HCT116 (cell line): ENCODE measurements at regions not wholly inside any gene's neighbourhood (a gene's known extent, or its start where the extent isn't known, plus 50 kb on each side); places are given as distances from the start of the nearest gene placed in this dataset.

ENCODE experiments used
- ATAC-seq: fragments of 200-7000 bp; cut with Tn5 transposase; 2 replicates; pipeline ENCODE4 v1.9.1; 2020; ENCODE audit warnings: mild to moderate bottlenecking, moderate library complexity
- BruUV-seq: library from RNA; stranded (reverse); fragments of 400-500 nt; replicated peaks from 2 replicates; lab custom pipeline; 2021; lab: Mats Ljungman, UMichigan
- CTCF ChIA-PET: fragments of 300-600 bp; sonication (Branson Sonifier 250); formaldehyde crosslinking; loops from one replicate; lab custom pipeline; 2021; ENCODE audit warnings: antibody characterized with exemption; lab: Charles Lee
- POLR2A ChIA-PET: fragments of 300-600, 350-600 bp; sonication (Branson Sonifier 250); formaldehyde crosslinking; loops from one replicate; lab custom pipeline; 2021; ENCODE audit warnings: antibody characterized with exemption; lab: Charles Lee
- RAD21 ChIA-PET, 2 experiments: fragments of 300-600 bp; sonication (Branson Sonifier 250); formaldehyde crosslinking; loops; one replicate each; lab custom pipeline; 2023; ENCODE audit warnings: low total read pairs in 2 of 2; ENCODE audit not compliant: uncharacterized antibody in 2 of 2, unreplicated experiment in 2 of 2, low non-redundant PET in 1 of 2; lab: Charles Lee
- DNase-seq: peaks from one replicate; pipeline ENCODE4 v3.0.0-alpha.2; 2010; ENCODE audit warnings: low read depth, low spot score
- H2AFZ ChIP-seq: fragments of 200-600 bp; shearing (Covaris generic), sonication (generic); 2 replicates; pipeline ENCODE4 v1.6.1; 2017; ENCODE audit warnings: low read depth, mixed run types, mixed read lengths, antibody characterized with exemption, low read length; ENCODE audit not compliant: poor library complexity, severe bottlenecking
- H3K27ac ChIP-seq: 2 replicates; pipeline ENCODE4 v1.5.1; 2012; ENCODE audit warnings: low read depth, low read length
- H3K27me3 ChIP-seq: fragments of 200-600 bp; sonication (generic); 2 replicates; pipeline ENCODE4 v1.6.1; 2016; ENCODE audit warnings: mixed run types, low read length, mixed read lengths; ENCODE audit not compliant: insufficient read depth
- H3K36me3 ChIP-seq, 2 experiments: fragments of 200-500 bp in 1 of 2; fragments of 200-600 bp in 1 of 2; sonication (Bioruptor generic) in 1 of 2; sonication (generic) in 1 of 2; 2 replicates each; pipeline versions ENCODE4 v1.5.1 to v1.6.1; 2014 to 2016; ENCODE audit warnings: low read length in 2 of 2, inconsistent platforms in 1 of 2, mixed read lengths in 1 of 2, mixed run types in 1 of 2; ENCODE audit not compliant: insufficient read depth in 2 of 2, control insufficient read depth in 1 of 2
- H3K4me1 ChIP-seq, 2 experiments: fragments of 200-600 bp in 1 of 2; sonication (generic) in 1 of 2; 2 replicates each; pipeline versions ENCODE4 v1.5.1 to v1.6.1; 2012 to 2017; ENCODE audit warnings: low read length in 2 of 2, inconsistent platforms in 1 of 2, mild to moderate bottlenecking in 1 of 2, mixed read lengths in 1 of 2, mixed run types in 1 of 2, moderate library complexity in 1 of 2; ENCODE audit not compliant: insufficient read depth in 2 of 2, control insufficient read depth in 1 of 2
- H3K4me2 ChIP-seq: fragments of 200-600 bp; sonication (generic); 2 replicates; pipeline ENCODE4 v1.6.1; 2017; ENCODE audit warnings: mixed run types, low read length, mixed read lengths
- H3K4me3 ChIP-seq, 2 experiments: fragments of 200-600 bp in 1 of 2; sonication (generic) in 1 of 2; replicated peaks in 1 of 2; 2 replicates each; pipeline ENCODE4 v1.5.1; 2011 to 2016; ENCODE audit warnings: low read length in 2 of 2, control low read depth in 1 of 2, low read depth in 1 of 2, mild to moderate bottlenecking in 1 of 2, mixed read lengths in 1 of 2, mixed run types in 1 of 2
- H3K79me2 ChIP-seq: fragments of 200-600 bp; sonication (generic); 2 replicates; pipeline ENCODE4 v1.6.1; 2017; ENCODE audit warnings: mild to moderate bottlenecking, mixed run types, low read length, moderate library complexity, mixed read lengths; ENCODE audit not compliant: insufficient read depth
- H3K9ac ChIP-seq: fragments of 200-600 bp; sonication (generic); 2 replicates; pipeline ENCODE4 v1.6.1; 2016; ENCODE audit warnings: low read length, mixed read lengths
- H3K9me2 ChIP-seq: fragments of 200-600 bp; sonication (generic), shearing (Covaris generic); 2 replicates; pipeline ENCODE4 v1.6.1; 2017; ENCODE audit warnings: mixed run types, mild to moderate bottlenecking, moderate library complexity; ENCODE audit not compliant: insufficient read depth
- H3K9me3 ChIP-seq, 2 experiments: fragments of 200-500 bp in 1 of 2; fragments of 200-600 bp in 1 of 2; sonication (Bioruptor generic) in 1 of 2; sonication (generic) in 1 of 2; 2 replicates each; pipeline ENCODE4 v1.6.1; 2014 to 2017; ENCODE audit warnings: low read length in 2 of 2, mixed read lengths in 2 of 2, inconsistent platforms in 1 of 2, low read depth in 1 of 2, mild to moderate bottlenecking in 1 of 2, mixed run types in 1 of 2, moderate library complexity in 1 of 2; ENCODE audit not compliant: control insufficient read depth in 1 of 2, insufficient read depth in 1 of 2
- H4K20me1 ChIP-seq: fragments of 200-600 bp; sonication (generic), shearing (Covaris generic); 2 replicates; pipeline ENCODE4 v1.6.1; 2017; ENCODE audit warnings: mixed run types, mild to moderate bottlenecking, moderate library complexity; ENCODE audit not compliant: insufficient read depth
- EZH2phosphoT487 ChIP-seq: fragments of 200-600 bp; IDR thresholded peaks from 2 replicates; pipeline ENCODE4 v1.6.1; 2018; ENCODE audit warnings: antibody characterized with exemption, borderline replicate concordance
- JUND ChIP-seq: IDR thresholded peaks from 2 replicates; pipeline ENCODE4 v1.6.1; 2012
- POLR2A ChIP-seq: IDR thresholded peaks from 2 replicates; pipeline ENCODE4 v1.7.0; 2011; ENCODE audit warnings: borderline replicate concordance; ENCODE audit not compliant: insufficient read depth, insufficient read length; ENCODE audit errors: extremely low read depth
- POLR2AphosphoS5 ChIP-seq: IDR thresholded peaks from 2 replicates; pipeline ENCODE4 v1.6.1; 2011; ENCODE audit warnings: mild to moderate bottlenecking, low read depth, low read length, moderate library complexity
- SRF ChIP-seq: IDR thresholded peaks from 2 replicates; pipeline ENCODE4 v1.6.1; 2012; ENCODE audit warnings: low read depth
- ZBTB33 ChIP-seq: IDR thresholded peaks from 2 replicates; pipeline ENCODE4 v1.6.1; 2011; ENCODE audit warnings: mild to moderate bottlenecking, low read length, moderate library complexity; ENCODE audit not compliant: insufficient replicate concordance; ENCODE audit errors: extremely low read depth
- ZNF274 ChIP-seq: fragments of 200-500 bp; sonication (Bioruptor generic); IDR thresholded peaks from 2 replicates; pipeline ENCODE4 v1.6.1; 2014; ENCODE audit warnings: mild to moderate bottlenecking, low read depth, low read length, inconsistent platforms
- intact Hi-C: fragments of 100-400 bp; cut with micrococcal nuclease; formaldehyde crosslinking; loops from 2 replicates; pipeline ENCODE4 v1.10.0; 2022
- TF ChIP-seq, protein P1 (sequence below): IDR thresholded peaks from 2 replicates; pipeline ENCODE4 v1.6.1; 2012

- no peaks in the 10 kb centered on the region for H4K20me1 ChIP-seq
- H3K27me3 ChIP-seq: no peaks in the 10 kb centered on the region
- H3K4me2 ChIP-seq: no peak overlapping the region
- ATAC-seq (no peak), DNase-seq (no peak)
- no peak overlapping the region for H3K27ac ChIP-seq
- no TSS peak for BruUV-seq
- no peak overlapping the region for H3K9ac ChIP-seq
- TF ChIP-seq POLR2A: no peak
- TF ChIP-seq POLR2AphosphoS5: no peak
- no peak for TF ChIP-seq EZH2phosphoT487
- TF ChIP-seq, protein P1, sequence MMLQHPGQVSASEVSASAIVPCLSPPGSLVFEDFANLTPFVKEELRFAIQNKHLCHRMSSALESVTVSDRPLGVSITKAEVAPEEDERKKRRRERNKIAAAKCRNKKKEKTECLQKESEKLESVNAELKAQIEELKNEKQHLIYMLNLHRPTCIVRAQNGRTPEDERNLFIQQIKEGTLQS: no peak
- TF ChIP-seq JUND: no peak
- TF ChIP-seq SRF: no peak
- no peak for TF ChIP-seq ZNF274
- no peak for TF ChIP-seq ZBTB33
- H3K9me3 ChIP-seq: peaks cover 3 to 23% of the 10 kb centered on the region in 2 experiments; a peak in 2 of 4 replicates
- H3K9me2 ChIP-seq: no peaks in the 10 kb centered on the region
- ChIA-PET RAD21 (no interaction called here), POLR2A (no interaction called here), CTCF (no interaction called here)
- no peaks in the 10 kb centered on the region for H3K36me3 ChIP-seq
- no peaks in the 10 kb centered on the region for H3K4me1 ChIP-seq
- no peak overlapping the region for H3K4me3 ChIP-seq
- no peak overlapping the region for H2AFZ ChIP-seq
- H3K79me2 ChIP-seq: no peaks in the 10 kb centered on the region
- intact Hi-C loops: no loop called here
Observed at GRCh38 chr5:25974451-25974850, 1063.9 kb downstream of the CDH9 start.
